CD4-positive, CD25-positive, alpha-beta regulatory T cell (primary cell): ENCODE measurements at regions not wholly inside any gene's neighbourhood (a gene's known extent, or its start where the extent isn't known, plus 50 kb on each side); places are given as distances from the start of the nearest gene placed in this dataset.

Experiments used
- ATAC-seq, 2 donors: fragments of 150-1000 bp; cut with Tn5 transposase; one replicate each; pipeline ENCODE4 v1.10.0; 2021; ENCODE audit warnings: low read depth in 2 of 2, moderate number of reproducible peaks in 2 of 2, moderate library complexity in 1 of 2
- DNase-seq, 3 donors: peaks; one replicate each; pipeline versions ENCODE4 v3.0.0 to v3.0.0-alpha.2; 2012 to 2022; ENCODE audit warnings: mixed read lengths in 1 of 3
- H3K27ac ChIP-seq: one replicate; pipeline ENCODE4 v1.7.0; 2013; ENCODE audit warnings: mild to moderate bottlenecking, low read length; ENCODE audit not compliant: insufficient read depth, poor library complexity, severe bottlenecking
- H3K27me3 ChIP-seq: one replicate; pipeline ENCODE4 v1.7.0; 2013; ENCODE audit warnings: low read length; ENCODE audit not compliant: control insufficient read depth, insufficient read depth
- H3K36me3 ChIP-seq: one replicate; pipeline ENCODE4 v1.7.0; 2013; ENCODE audit warnings: mild to moderate bottlenecking, low read length, moderate library complexity; ENCODE audit not compliant: control insufficient read depth, insufficient read depth
- H3K4me1 ChIP-seq: 2 replicates; pipeline ENCODE4 v1.7.0; 2013; ENCODE audit warnings: mild to moderate bottlenecking, low read length; ENCODE audit not compliant: insufficient read depth, control insufficient read depth, poor library complexity, severe bottlenecking
- H3K4me3 ChIP-seq: one replicate; pipeline ENCODE4 v1.7.0; 2013; ENCODE audit warnings: low read depth, mild to moderate bottlenecking, low read length, moderate library complexity
- H3K9me3 ChIP-seq, 2 experiments: 1 replicate in 1 of 2; 2 replicates in 1 of 2; pipeline ENCODE4 v1.7.0; 2013; ENCODE audit warnings: low read length in 2 of 2, mild to moderate bottlenecking in 1 of 2, moderate library complexity in 1 of 2; ENCODE audit not compliant: control insufficient read depth in 2 of 2
- H3K27ac Mint-ChIP-seq, 3 donors: one replicate each; pipeline ENCODE4 v1.8.0; 2020 to 2022; ENCODE audit warnings: mild to moderate bottlenecking in 3 of 3, mixed read lengths in 3 of 3, moderate library complexity in 2 of 3
- H3K27me3 Mint-ChIP-seq: one replicate; pipeline ENCODE4 v1.8.0; 2022; ENCODE audit warnings: mild to moderate bottlenecking, mixed read lengths
- H3K36me3 Mint-ChIP-seq: one replicate; pipeline ENCODE4 v1.8.0; 2020; ENCODE audit warnings: mixed read lengths
- H3K4me1 Mint-ChIP-seq, 4 donors: one replicate each; pipeline ENCODE4 v1.8.0; 2020 to 2022; ENCODE audit warnings: mixed read lengths in 4 of 4, mild to moderate bottlenecking in 1 of 4
- H3K4me3 Mint-ChIP-seq, 4 donors: one replicate each; pipeline ENCODE4 v1.8.0; 2020 to 2022; ENCODE audit warnings: mild to moderate bottlenecking in 4 of 4, mixed read lengths in 4 of 4, moderate library complexity in 3 of 4
- H3K9me3 Mint-ChIP-seq, 7 donors: one replicate each; pipeline ENCODE4 v1.8.0; 2020 to 2022; ENCODE audit warnings: mixed read lengths in 7 of 7, mild to moderate bottlenecking in 3 of 7, moderate library complexity in 2 of 7

- Mint-ChIP-seq H3K9me3 (peaks cover 0 to 3% (median 0%) of the 10 kb centered on the region in 7 donors), H3K27ac (peak overlapping the region in 1 of 3 donors; percentile 26), H3K27me3 (peaks cover 8% of the 10 kb centered on the region), H3K36me3 (no peaks in the 10 kb centered on the region), H3K4me3 (no peak overlapping the region), H3K4me1 (no peaks in the 10 kb centered on the region)
- no peaks in the 10 kb centered on the region for H3K36me3 ChIP-seq
- H3K9me3 ChIP-seq = no peaks in the 10 kb centered on the region
- no peak overlapping the region for H3K27ac ChIP-seq
- ATAC-seq (no peak), DNase-seq (no peak)
- no peaks in the 10 kb centered on the region for H3K27me3 ChIP-seq
- H3K4me3 ChIP-seq = no peak overlapping the region
- no peaks in the 10 kb centered on the region for H3K4me1 ChIP-seq
These were observed 165.7 kb downstream of the IRF8 start for GRCh38 chr16:86064431-86065250.

DNA sequence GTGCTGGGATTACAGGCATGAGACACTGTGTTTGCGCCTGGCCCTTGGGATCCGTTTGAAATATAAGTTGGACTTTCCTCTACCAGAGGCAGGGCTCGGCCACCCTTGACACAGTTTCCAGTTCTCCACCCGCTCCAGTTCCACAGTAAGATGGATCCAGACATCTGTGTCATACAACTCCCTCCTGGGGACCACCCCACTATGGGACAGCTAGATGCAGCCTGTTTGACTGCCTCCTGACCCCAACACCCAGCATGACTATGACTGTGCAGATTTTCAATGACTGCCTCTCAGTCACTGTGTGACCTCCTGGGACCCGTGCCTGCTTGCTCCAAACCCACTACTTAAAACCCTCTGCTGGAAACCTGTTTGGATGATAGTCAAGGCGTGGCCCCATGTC lies 166.7 kb downstream of the IRF8 start:
- no peaks in the 10 kb centered on the region for H3K4me1 ChIP-seq

DNA sequence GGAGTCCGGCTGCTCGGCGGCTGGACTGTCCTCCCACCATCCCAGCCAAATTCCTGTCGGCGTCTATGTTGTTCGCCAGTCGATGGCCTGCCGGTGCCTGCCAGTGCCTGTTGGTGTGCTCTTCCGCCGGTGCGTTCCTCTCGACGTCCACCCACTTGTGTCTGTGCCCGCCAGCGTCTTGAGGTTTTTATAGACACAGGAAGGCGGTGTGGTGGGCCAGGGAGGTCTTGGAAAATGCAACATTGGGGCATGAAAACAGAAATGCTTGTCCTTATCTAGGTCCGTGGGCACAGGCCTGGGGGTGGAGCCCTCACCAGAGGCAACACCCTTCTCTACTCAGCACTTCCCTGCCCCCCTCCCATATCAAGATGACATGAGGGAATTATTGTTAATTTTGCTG lies 167.8 kb downstream of the IRF8 start:
- no peak overlapping the region for H3K4me3 ChIP-seq
- peaks cover 8% of the 10 kb centered on the region for H3K27me3 Mint-ChIP-seq
- no peaks in the 10 kb centered on the region for H3K9me3 Mint-ChIP-seq
- no peaks in the 10 kb centered on the region for H3K4me1 Mint-ChIP-seq
- H3K36me3 ChIP-seq = no peaks in the 10 kb centered on the region
- H3K27ac Mint-ChIP-seq = no peak overlapping the region
- no peak overlapping the region for H3K4me3 Mint-ChIP-seq
- no peak for DNase-seq
- no peak overlapping the region for H3K27ac ChIP-seq
- no peak for ATAC-seq
- no peaks in the 10 kb centered on the region for H3K27me3 ChIP-seq
- H3K9me3 ChIP-seq = no peaks in the 10 kb centered on the region
- no peaks in the 10 kb centered on the region for H3K36me3 Mint-ChIP-seq
- no peaks in the 10 kb centered on the region for H3K4me1 ChIP-seq

More for the DNA sequence above, 166.7 kb downstream of the IRF8 start:
- no peak for DNase-seq
- Histone ChIP-seq H3K27ac (no peak overlapping the region), H3K36me3 (no peaks in the 10 kb centered on the region), H3K9me3 (no peaks in the 10 kb centered on the region), H3K4me3 (no peak overlapping the region), H3K27me3 (no peaks in the 10 kb centered on the region)
- no peaks in the 10 kb centered on the region for H3K4me1 Mint-ChIP-seq
- no peak for ATAC-seq
- H3K27me3 Mint-ChIP-seq = peaks cover 8% of the 10 kb centered on the region
- peaks cover 0 to 3% (median 0%) of the 10 kb centered on the region in 7 donors for H3K9me3 Mint-ChIP-seq
- H3K36me3 Mint-ChIP-seq = no peaks in the 10 kb centered on the region
- H3K4me3 Mint-ChIP-seq = no peak overlapping the region
- H3K27ac Mint-ChIP-seq = no peak overlapping the region

DNA sequence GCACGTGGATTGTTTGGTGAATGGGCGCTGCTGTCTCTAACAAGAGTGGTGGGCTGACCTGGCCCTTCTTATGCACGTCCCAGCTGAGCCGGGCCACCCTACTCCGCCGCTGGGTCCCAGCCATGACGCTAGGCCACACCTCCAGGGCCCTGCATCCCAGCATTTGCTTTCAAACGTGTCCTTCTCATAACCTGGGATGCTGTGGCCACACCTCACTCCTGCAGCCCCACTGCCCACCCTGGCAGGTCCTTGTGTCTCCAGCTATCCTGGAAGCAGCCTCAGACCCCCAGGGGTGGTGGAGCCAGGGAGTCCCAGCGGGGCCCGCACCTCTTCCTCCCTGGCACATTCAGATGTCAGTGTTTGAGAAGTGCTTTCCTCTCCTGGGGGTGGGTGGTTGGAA lies 168.6 kb downstream of the IRF8 start:
- H3K9me3 Mint-ChIP-seq = no peaks in the 10 kb centered on the region
- DNase-seq (no peak), ATAC-seq (no peak)
- H3K4me3 Mint-ChIP-seq = no peak overlapping the region
- H3K27ac ChIP-seq = no peak overlapping the region
- no peaks in the 10 kb centered on the region for H3K36me3 Mint-ChIP-seq
- H3K27me3 ChIP-seq = no peaks in the 10 kb centered on the region
- peaks cover 4% of the 10 kb centered on the region for H3K27me3 Mint-ChIP-seq
- no peaks in the 10 kb centered on the region for H3K9me3 ChIP-seq
- H3K4me1 Mint-ChIP-seq = no peaks in the 10 kb centered on the region
- no peak overlapping the region for H3K27ac Mint-ChIP-seq
- H3K4me3 ChIP-seq = no peak overlapping the region
- H3K36me3 ChIP-seq = no peaks in the 10 kb centered on the region
- no peaks in the 10 kb centered on the region for H3K4me1 ChIP-seq

- H3K27me3 ChIP-seq = no peaks in the 10 kb centered on the region
- H3K9me3 ChIP-seq = no peaks in the 10 kb centered on the region
- H3K4me1 Mint-ChIP-seq = no peaks in the 10 kb centered on the region
- H3K9me3 Mint-ChIP-seq = no peaks in the 10 kb centered on the region
- no peak overlapping the region for H3K27ac ChIP-seq
- H3K36me3 Mint-ChIP-seq = no peaks in the 10 kb centered on the region
- DNase-seq (no peak), ATAC-seq (no peak)
- peaks cover 4% of the 10 kb centered on the region for H3K27me3 Mint-ChIP-seq
- H3K4me3 ChIP-seq = no peak overlapping the region
- H3K36me3 ChIP-seq = no peaks in the 10 kb centered on the region
- no peaks in the 10 kb centered on the region for H3K4me1 ChIP-seq
- H3K27ac Mint-ChIP-seq = no peak overlapping the region
- H3K4me3 Mint-ChIP-seq = no peak overlapping the region
These were observed 169.0 kb downstream of the IRF8 start for GRCh38 chr16:86067936-86068335.

DNA sequence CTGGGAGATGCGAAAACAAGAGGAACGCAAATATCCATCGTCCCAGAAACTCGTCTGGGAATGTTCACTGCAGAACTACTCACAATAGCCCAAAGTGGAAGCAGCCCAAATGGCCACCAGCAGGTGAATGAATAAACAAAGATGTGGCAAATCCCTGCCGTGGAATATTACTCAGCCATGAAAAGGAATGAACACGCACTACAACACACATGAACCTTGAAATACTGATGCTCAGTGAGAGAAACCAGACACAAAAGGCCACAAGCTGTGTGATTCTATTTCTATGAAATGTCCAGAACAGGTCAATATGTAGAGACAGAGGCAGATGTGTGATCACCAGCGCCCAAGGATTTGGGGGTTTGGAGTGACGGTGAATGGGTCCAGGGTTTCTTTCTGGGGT lies 169.8 kb downstream of the IRF8 start:
- no peaks in the 10 kb centered on the region for H3K9me3 Mint-ChIP-seq
- H3K9me3 ChIP-seq = no peaks in the 10 kb centered on the region

GRCh38 chr16:86069736-86070298 lies 170.9 kb downstream of the IRF8 start:
- Mint-ChIP-seq H3K4me3 (no peak overlapping the region), H3K4me1 (no peaks in the 10 kb centered on the region), H3K27me3 (peaks cover 4% of the 10 kb centered on the region), H3K9me3 (peaks cover 0 to 4% (median 0%) of the 10 kb centered on the region in 7 donors), H3K36me3 (no peaks in the 10 kb centered on the region), H3K27ac (no peak overlapping the region)
- no peak overlapping the region for H3K4me3 ChIP-seq
- H3K27me3 ChIP-seq = no peaks in the 10 kb centered on the region
- DNase-seq (no peak), ATAC-seq (no peak)
- H3K27ac ChIP-seq = no peak overlapping the region
- H3K36me3 ChIP-seq = no peaks in the 10 kb centered on the region
- no peaks in the 10 kb centered on the region for H3K9me3 ChIP-seq
- no peaks in the 10 kb centered on the region for H3K4me1 ChIP-seq

More for the DNA sequence above, 169.8 kb downstream of the IRF8 start:
- H3K4me3 Mint-ChIP-seq = no peak overlapping the region
- no peak for DNase-seq
- no peaks in the 10 kb centered on the region for H3K4me1 ChIP-seq
- no peaks in the 10 kb centered on the region for H3K27me3 ChIP-seq
- H3K4me3 ChIP-seq = no peak overlapping the region
- H3K36me3 Mint-ChIP-seq = no peaks in the 10 kb centered on the region
- ATAC-seq = no peak
- H3K27ac ChIP-seq = no peak overlapping the region
- no peak overlapping the region for H3K27ac Mint-ChIP-seq
- H3K36me3 ChIP-seq = no peaks in the 10 kb centered on the region
- H3K27me3 Mint-ChIP-seq = peaks cover 4% of the 10 kb centered on the region
- no peaks in the 10 kb centered on the region for H3K4me1 Mint-ChIP-seq

DNA sequence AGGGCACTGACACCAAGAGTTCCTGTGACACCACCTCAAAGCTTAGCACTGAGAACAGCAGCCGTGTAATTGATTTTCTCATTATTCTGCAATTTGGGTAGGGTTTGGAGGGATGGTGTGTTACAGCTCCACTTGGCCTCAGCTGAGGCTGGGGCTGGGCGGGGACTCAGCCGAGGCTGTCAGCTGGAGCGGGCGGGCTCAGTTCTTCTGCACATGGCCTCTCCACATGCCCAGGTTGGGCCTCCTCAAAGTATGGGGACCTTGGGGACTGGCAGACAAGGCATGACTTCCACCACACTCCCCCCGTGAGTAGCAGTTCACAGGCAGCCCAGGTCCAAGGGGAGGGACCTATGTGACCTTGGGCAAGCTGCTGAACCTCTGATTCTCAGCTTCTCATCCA lies 171.5 kb downstream of the IRF8 start:
- H3K9me3 Mint-ChIP-seq = peaks cover 0 to 4% (median 0%) of the 10 kb centered on the region in 7 donors
- H3K27ac Mint-ChIP-seq = no peak overlapping the region
- ATAC-seq = no peak
- no peak for DNase-seq
- Histone ChIP-seq H3K27me3 (no peaks in the 10 kb centered on the region), H3K4me1 (no peaks in the 10 kb centered on the region), H3K36me3 (no peaks in the 10 kb centered on the region), H3K9me3 (no peaks in the 10 kb centered on the region), H3K4me3 (no peak overlapping the region), H3K27ac (no peak overlapping the region)
- H3K4me3 Mint-ChIP-seq = no peak overlapping the region
- H3K4me1 Mint-ChIP-seq = no peaks in the 10 kb centered on the region
- peaks cover 4% of the 10 kb centered on the region for H3K27me3 Mint-ChIP-seq
- no peaks in the 10 kb centered on the region for H3K36me3 Mint-ChIP-seq
